SK-N-SH treated with all-trans-retinoic acid at 6 μM for 48 hours (cell line): ENCODE measurements at regions not wholly inside any gene's neighbourhood (a gene's known extent, or its start where the extent isn't known, plus 50 kb on each side); places are given as distances from the start of the nearest gene placed in this dataset.

ENCODE experiments used
- ATAC-seq: fragments of 200-7000 bp; cut with Tn5 transposase; 3 replicates; pipeline ENCODE4 v1.9.1; 2020; ENCODE audit warnings: mild to moderate bottlenecking, moderate library complexity
- ARNTL ChIP-seq: fragments of 450-650 bp; formaldehyde crosslinking; IDR thresholded peaks from 2 replicates; pipeline ENCODE4 v1.5.0; 2020; ENCODE audit warnings: low read depth, mild to moderate bottlenecking, moderate library complexity, borderline replicate concordance
- BACH2 ChIP-seq: fragments of 250-450 bp; sonication (Bioruptor Pico); IDR thresholded peaks from 2 replicates; pipeline ENCODE4 v1.9.0; 2021; ENCODE audit warnings: mild to moderate bottlenecking, borderline replicate concordance
- CREB5 ChIP-seq: fragments of 250-450 bp; sonication (Bioruptor Pico); IDR thresholded peaks from 2 replicates; pipeline ENCODE4 v1.5.1; 2020; ENCODE audit warnings: low read depth, mild to moderate bottlenecking, moderate library complexity
- CSDC2 ChIP-seq: fragments of 250-450 bp; sonication (Bioruptor Pico); IDR thresholded peaks from 2 replicates; pipeline ENCODE4 v1.5.0; 2020; ENCODE audit warnings: mild to moderate bottlenecking, moderate library complexity
- CSRNP3 ChIP-seq: fragments of 250-450 bp; sonication (Bioruptor Pico); IDR thresholded peaks from 2 replicates; pipeline ENCODE4 v1.5.1; 2021; ENCODE audit warnings: mild to moderate bottlenecking, moderate library complexity
- ESRRG ChIP-seq: fragments of 250-450 bp; sonication (Bioruptor Pico); IDR thresholded peaks from 2 replicates; pipeline ENCODE4 v1.6.1; 2021; ENCODE audit warnings: mild to moderate bottlenecking
- GLIS3 ChIP-seq: fragments of 250-450 bp; sonication (Bioruptor Pico); IDR thresholded peaks from 2 replicates; pipeline ENCODE4 v1.5.0; 2020; ENCODE audit warnings: mild to moderate bottlenecking, moderate library complexity
- ISL1 ChIP-seq: fragments of 250-450 bp; sonication (Bioruptor Pico); IDR thresholded peaks from 2 replicates; pipeline ENCODE4 v2.1.2; 2022; ENCODE audit warnings: mild to moderate bottlenecking, moderate library complexity
- OSR1 ChIP-seq: fragments of 250-450 bp; sonication (Bioruptor Pico); IDR thresholded peaks from 2 replicates; pipeline ENCODE4 v1.8.0; 2022; ENCODE audit warnings: moderate library complexity, mild to moderate bottlenecking, inconsistent platforms
- PATZ1 ChIP-seq: fragments of 250-450 bp; sonication (Bioruptor Pico); IDR thresholded peaks from 2 replicates; pipeline ENCODE4 v1.8.0; 2020; ENCODE audit warnings: mild to moderate bottlenecking, moderate library complexity, borderline replicate concordance
- POU6F1 ChIP-seq: fragments of 250-450 bp; sonication (Bioruptor Pico); IDR thresholded peaks from 2 replicates; pipeline ENCODE4 v1.8.0; 2021; ENCODE audit warnings: low read depth, mild to moderate bottlenecking, moderate library complexity, borderline replicate concordance
- PPARA ChIP-seq: fragments of 250-450 bp; sonication (Bioruptor Pico); IDR thresholded peaks from 2 replicates; pipeline ENCODE4 v1.5.0; 2020; ENCODE audit warnings: mild to moderate bottlenecking, borderline replicate concordance
- RARB ChIP-seq: fragments of 250-450 bp; sonication (Bioruptor Pico); IDR thresholded peaks from 2 replicates; pipeline ENCODE4 v1.8.0; 2021; ENCODE audit warnings: mild to moderate bottlenecking, moderate library complexity
- SNAI2 ChIP-seq: fragments of 250-450 bp; sonication (Bioruptor Pico); IDR thresholded peaks from 2 replicates; pipeline ENCODE4 v1.5.0; 2020; ENCODE audit warnings: mild to moderate bottlenecking, moderate library complexity
- TCF4 ChIP-seq: fragments of 250-450 bp; sonication (Bioruptor Pico); IDR thresholded peaks from 2 replicates; pipeline ENCODE4 v1.8.0; 2021; ENCODE audit warnings: mild to moderate bottlenecking, moderate library complexity, borderline replicate concordance
- ZC3H10 ChIP-seq: fragments of 250-450 bp; sonication (Bioruptor Pico); IDR thresholded peaks from 2 replicates; pipeline ENCODE4 v1.5.1; 2021; ENCODE audit warnings: mild to moderate bottlenecking, moderate library complexity
- ZFP3 ChIP-seq: fragments of 250-450 bp; sonication (Bioruptor Pico); IDR thresholded peaks from 2 replicates; pipeline ENCODE4 v1.5.0; 2020; ENCODE audit warnings: mild to moderate bottlenecking, moderate library complexity
- ZFP30 ChIP-seq: fragments of 450-650 bp; formaldehyde crosslinking; IDR thresholded peaks from 2 replicates; pipeline ENCODE4 v1.5.0; 2022; ENCODE audit warnings: mild to moderate bottlenecking, moderate library complexity
- ZNF565 ChIP-seq: fragments of 450-650 bp; formaldehyde crosslinking; conservative IDR thresholded peaks from 2 replicates; pipeline ENCODE4 v1.5.0; 2020; ENCODE audit warnings: low read depth, mild to moderate bottlenecking, moderate library complexity
- ZNF70 ChIP-seq: fragments of 450-650 bp; formaldehyde crosslinking; IDR thresholded peaks from 2 replicates; pipeline ENCODE4 v1.5.0; 2020; ENCODE audit warnings: mild to moderate bottlenecking, moderate library complexity

GRCh38 chr2:128792476-128793054 is 473.9 kb upstream of the HS6ST1 start:
- no peak for ATAC-seq
- TF ChIP-seq ZFP3, result no peak
- no peak for TF ChIP-seq ESRRG (CRISPR knock-in tag)
- TF ChIP-seq OSR1 (CRISPR knock-in tag), result no peak
- TF ChIP-seq, all 23 proteins: peak for 0

GRCh38 chr2:128793404-128793803 is 474.7 kb upstream of the HS6ST1 start:
- no peak for TF ChIP-seq PPARA (CRISPR knock-in tag)
- no peak for TF ChIP-seq CREB5
- no peak for TF ChIP-seq ZNF565 (CRISPR knock-in tag)
- TF ChIP-seq ZFP3, result no peak
- no peak for TF ChIP-seq ZNF70 (CRISPR knock-in tag)
- no peak for TF ChIP-seq ESRRG (CRISPR knock-in tag)
- no peak for TF ChIP-seq BACH2 (CRISPR knock-in tag)
- no peak for TF ChIP-seq GLIS3 (CRISPR knock-in tag)
- TF ChIP-seq ZC3H10 (CRISPR knock-in tag), result no peak
- TF ChIP-seq CSDC2 (CRISPR knock-in tag), result no peak
- TF ChIP-seq RARB (CRISPR knock-in tag), result no peak
- no peak for TF ChIP-seq ZFP30 (CRISPR knock-in tag)
- no peak for TF ChIP-seq TCF4
- TF ChIP-seq PATZ1, result no peak
- no peak for TF ChIP-seq SNAI2
- TF ChIP-seq CSRNP3 (CRISPR knock-in tag), result no peak
- TF ChIP-seq, all 23 proteins: peak for 0
- ATAC-seq, result no peak

GRCh38 chr2:128794285-128794684 is 475.6 kb upstream of the HS6ST1 start:
- ATAC-seq, result no peak
- TF ChIP-seq POU6F1 (CRISPR knock-in tag) (no peak), OSR1 (CRISPR knock-in tag) (no peak), PPARA (CRISPR knock-in tag) (no peak), GLIS3 (CRISPR knock-in tag) (no peak)
- TF ChIP-seq, all 23 proteins: peak for 0

- no peak for TF ChIP-seq ZC3H10 (CRISPR knock-in tag)
- no peak for TF ChIP-seq PATZ1
- no peak for TF ChIP-seq ISL1
- TF ChIP-seq RARB (CRISPR knock-in tag), result no peak
- TF ChIP-seq SNAI2, result no peak
- no peak for TF ChIP-seq ARNTL (CRISPR knock-in tag)
- no peak for TF ChIP-seq CSRNP3 (CRISPR knock-in tag)
- ATAC-seq, result no peak
These were observed 477.7 kb upstream of the HS6ST1 start for GRCh38 chr2:128796321-128796720.
